ENCODE measurements at regions not wholly inside any gene's neighbourhood (a gene's known extent, or its start where the extent isn't known, plus 50 kb on each side); places are given as distances from the start of the nearest gene placed in this dataset.
"Not testable (repeated sequence)": the region's sequence is repeated elsewhere in the genome, so short reads cannot be mapped to it uniquely, and the experiment has no call there.

GRCh38 chr2:55771612-55772011 lies 78.0 kb upstream of the PNPT1 start:
- DNase-seq = peak; percentile 55

GRCh38 chr2:55768991-55769390 lies 75.3 kb upstream of the PNPT1 start:
- no peak for DNase-seq

- DNase-seq = no peak
Observed at GRCh38 chr2:55766947-55767346, 73.3 kb upstream of the PNPT1 start.

- not testable (repeated sequence) for DNase-seq
Observed at GRCh38 chr2:55765708-55766107, 72.1 kb upstream of the PNPT1 start.

GRCh38 chr2:55763721-55764120 lies 70.1 kb upstream of the PNPT1 start:
- no peak for DNase-seq

- no peak for DNase-seq
Observed at GRCh38 chr2:55761526-55761925, 67.9 kb upstream of the PNPT1 start.

- DNase-seq = no peak
Observed at GRCh38 chr2:55761024-55761423, 67.4 kb upstream of the PNPT1 start.

- no peak for DNase-seq
Observed at GRCh38 chr2:55760125-55760524, 66.5 kb upstream of the PNPT1 start.

- DNase-seq = no peak
Observed at GRCh38 chr2:55759271-55759921, 65.8 kb upstream of the PNPT1 start.

GRCh38 chr2:55751966-55752365 lies 58.3 kb upstream of the PNPT1 start:
- no peak for DNase-seq

- no peak for DNase-seq
Observed at GRCh38 chr2:55743583-55743982, 49.9 kb upstream of the PNPT1 start.
